ENCODE measurements at regions not wholly inside any gene's neighbourhood (a gene's known extent, or its start where the extent isn't known, plus 50 kb on each side); places are given as distances from the start of the nearest gene placed in this dataset.
"Not testable (repeated sequence)": the region's sequence is repeated elsewhere in the genome, so short reads cannot be mapped to it uniquely, and the experiment has no call there.

- not testable (repeated sequence) for DNase-seq (ENCODE audit: low read depth)
These were observed 1065.1 kb downstream of the RPIA start for GRCh38 chr2:89756616-89757015.

GRCh38 chr2:89758332-89759026, 1067.0 kb downstream of the RPIA start:
- not testable (repeated sequence) for DNase-seq (ENCODE audit: low read depth)

- not testable (repeated sequence) for DNase-seq (ENCODE audit: low read depth)
These were observed 1069.3 kb downstream of the RPIA start for GRCh38 chr2:89760762-89761161.

- not testable (repeated sequence) for DNase-seq (ENCODE audit: low read depth)
These were observed 1069.7 kb downstream of the RPIA start for GRCh38 chr2:89761171-89761570.

- not testable (repeated sequence) for DNase-seq (ENCODE audit: low read depth)
These were observed 1070.4 kb downstream of the RPIA start for GRCh38 chr2:89761863-89762262.

- DNase-seq (ENCODE audit: low read depth), result not testable (repeated sequence)
These were observed 1071.2 kb downstream of the RPIA start for GRCh38 chr2:89762461-89763253.

- DNase-seq (ENCODE audit: low read depth), result peak; percentile 82
These were observed 1071.7 kb downstream of the RPIA start for GRCh38 chr2:89763254-89763580.

- DNase-seq (ENCODE audit: low read depth), result no peak
These were observed 1072.4 kb downstream of the RPIA start for GRCh38 chr2:89763581-89764485.

GRCh38 chr2:89764571-89765360, 1073.3 kb downstream of the RPIA start:
- DNase-seq (ENCODE audit: low read depth), result not testable (repeated sequence)

- not testable (repeated sequence) for DNase-seq (ENCODE audit: low read depth)
These were observed 1073.9 kb downstream of the RPIA start for GRCh38 chr2:89765361-89765718.

- DNase-seq (ENCODE audit: low read depth), result not testable (repeated sequence)
These were observed 1074.9 kb downstream of the RPIA start for GRCh38 chr2:89766141-89766990.

- DNase-seq (ENCODE audit: low read depth), result not testable (repeated sequence)
These were observed 1075.6 kb downstream of the RPIA start for GRCh38 chr2:89767058-89767457.

GRCh38 chr2:89767572-89768435, 1076.3 kb downstream of the RPIA start:
- peak; percentile 45 for DNase-seq (ENCODE audit: low read depth)

GRCh38 chr2:89775885-89776284, 1084.4 kb downstream of the RPIA start:
- no peak for DNase-seq (ENCODE audit: low read depth)

GRCh38 chr2:89780318-89780717, 1088.8 kb downstream of the RPIA start:
- no peak for DNase-seq (ENCODE audit: low read depth)

GRCh38 chr2:89781962-89782361, 1090.5 kb downstream of the RPIA start:
- DNase-seq (ENCODE audit: low read depth), result no peak

GRCh38 chr2:89784960-89785359, 1093.5 kb downstream of the RPIA start:
- DNase-seq (ENCODE audit: low read depth), result no peak

- DNase-seq (ENCODE audit: low read depth), result not testable (repeated sequence)
These were observed 1094.1 kb downstream of the RPIA start for GRCh38 chr2:89785528-89785927.

GRCh38 chr2:89786642-89787041, 1095.2 kb downstream of the RPIA start:
- DNase-seq (ENCODE audit: low read depth), result not testable (repeated sequence)
